H1 (cell line): ENCODE measurements at regions not wholly inside any gene's neighbourhood (a gene's known extent, or its start where the extent isn't known, plus 50 kb on each side); places are given as distances from the start of the nearest gene placed in this dataset.

ENCODE experiments used
- CTCF ChIA-PET: fragments of 300-600 bp; sonication (Branson Sonifier 250); formaldehyde crosslinking; loops from one replicate; lab custom pipeline; 2021; ENCODE audit not compliant: partially characterized antibody; lab: Charles Lee
- POLR2A ChIA-PET: fragments of 300-600 bp; sonication (Branson Sonifier 250); formaldehyde crosslinking; loops from one replicate; lab custom pipeline; 2021; ENCODE audit warnings: inconsistent platforms; ENCODE audit not compliant: partially characterized antibody; lab: Charles Lee
- DNase-seq, 2 experiments: peaks; one replicate each; pipeline versions ENCODE4 v3.0.0 to v3.0.0-alpha.2; 2010 to 2022; ENCODE audit warnings: low spot score in 2 of 2, low read depth in 1 of 2, mixed read lengths in 1 of 2
- FAIRE-seq: peaks from 2 replicates; lab custom pipeline; 2011; peaks lifted over from hg19 to GRCh38; lab: Jason Lieb, UNC
- H2AFZ ChIP-seq: 2 replicates; pipeline ENCODE4 v1.8.1; 2012; ENCODE audit warnings: low read length, inconsistent platforms
- H2AK5ac ChIP-seq: 2 replicates; pipeline ENCODE4 v1.6.1; 2013; ENCODE audit warnings: low read depth, low read length
- H2BK120ac ChIP-seq: replicated peaks from 2 replicates; pipeline ENCODE3; 2013; ENCODE audit warnings: low read depth, low read length, inconsistent platforms
- H2BK12ac ChIP-seq: 2 replicates; pipeline ENCODE4 v1.6.1; 2013; ENCODE audit warnings: low read depth, low read length
- H2BK15ac ChIP-seq: 2 replicates; pipeline ENCODE4 v1.6.1; 2013; ENCODE audit warnings: low read length
- H2BK20ac ChIP-seq: 2 replicates; pipeline ENCODE4 v1.6.1; 2013; ENCODE audit warnings: low read length
- H2BK5ac ChIP-seq: 2 replicates; pipeline ENCODE4 v1.6.1; 2013; ENCODE audit warnings: low read depth, low read length
- H3K14ac ChIP-seq: 2 replicates; pipeline ENCODE4 v1.6.1; 2013; ENCODE audit warnings: inconsistent platforms; ENCODE audit not compliant: insufficient read length
- H3K18ac ChIP-seq: 2 replicates; pipeline ENCODE4 v1.6.1; 2013; ENCODE audit warnings: low read length; ENCODE audit errors: extremely low read depth
- H3K23ac ChIP-seq: 2 replicates; pipeline ENCODE4 v1.6.1; 2013; ENCODE audit warnings: inconsistent platforms; ENCODE audit not compliant: insufficient read length
- H3K23me2 ChIP-seq: 2 replicates; pipeline ENCODE4 v1.6.1; 2013; ENCODE audit warnings: low read depth, low read length
- H3K27ac ChIP-seq: 2 replicates; pipeline ENCODE4 v1.6.1; 2011; ENCODE audit warnings: low read depth, low read length, inconsistent platforms
- H3K27me3 ChIP-seq, 4 experiments: replicated peaks in 1 of 4; 1 replicate in 1 of 4; 2 replicates in 3 of 4; pipeline versions ENCODE4 v1.6.1 to v1.8.1; 2011 to 2013; ENCODE audit warnings: low read length in 3 of 4, mild to moderate bottlenecking in 3 of 4, inconsistent platforms in 2 of 4, mixed read lengths in 2 of 4, moderate library complexity in 1 of 4; ENCODE audit not compliant: control insufficient read depth in 3 of 4, insufficient read depth in 3 of 4; ENCODE audit errors: extremely low read depth in 1 of 4
- H3K36me3 ChIP-seq, 4 experiments: 2 replicates each; pipeline versions ENCODE4 v1.6.1 to v1.8.1; 2011 to 2013; ENCODE audit warnings: mild to moderate bottlenecking in 4 of 4, low read length in 3 of 4, moderate library complexity in 2 of 4, control low read depth in 1 of 4, inconsistent platforms in 1 of 4; ENCODE audit not compliant: insufficient read depth in 4 of 4, control insufficient read depth in 2 of 4
- H3K4ac ChIP-seq: replicated peaks from 2 replicates; pipeline ENCODE3; 2013; ENCODE audit warnings: low read length, low read depth, mixed read lengths, inconsistent platforms; ENCODE audit not compliant: insufficient read length
- H3K4me1 ChIP-seq, 4 experiments: replicated peaks in 1 of 4; 1 replicate in 1 of 4; 2 replicates in 3 of 4; pipeline versions ENCODE4 v1.6.1 to v1.8.1; 2011 to 2013; ENCODE audit warnings: low read length in 3 of 4, inconsistent platforms in 2 of 4, mixed read lengths in 1 of 4; ENCODE audit not compliant: insufficient read depth in 4 of 4, control insufficient read depth in 3 of 4
- H3K4me2 ChIP-seq, 2 experiments: 2 replicates each; pipeline versions ENCODE4 v1.6.1 to v1.8.1; 2011 to 2013; ENCODE audit warnings: low read depth in 2 of 2, low read length in 2 of 2, control low read depth in 1 of 2, inconsistent platforms in 1 of 2, mild to moderate bottlenecking in 1 of 2; ENCODE audit not compliant: insufficient read depth in 1 of 2
- H3K4me3 ChIP-seq, 4 experiments: fragments of 200-600, 300-600 bp in 1 of 4; sonication (generic), shearing (Covaris generic), sonication (Bioruptor Twin) in 1 of 4; 2 replicates each; pipeline versions ENCODE4 v1.5.1 to v1.8.1; 2011 to 2016; ENCODE audit warnings: low read length in 4 of 4, low read depth in 3 of 4, control low read depth in 2 of 4, inconsistent platforms in 2 of 4, mild to moderate bottlenecking in 2 of 4, mixed read lengths in 1 of 4, moderate library complexity in 1 of 4; ENCODE audit not compliant: insufficient read depth in 2 of 4; ENCODE audit errors: extremely low read depth in 1 of 4
- H3K56ac ChIP-seq: replicated peaks from 2 replicates; pipeline ENCODE3; 2013; ENCODE audit warnings: low read depth, mild to moderate bottlenecking, mixed read lengths, low read length, inconsistent platforms; ENCODE audit not compliant: insufficient read length
- H3K79me1 ChIP-seq: 2 replicates; pipeline ENCODE4 v1.6.1; 2013; ENCODE audit warnings: low read depth, low read length, control low read depth
- H3K79me2 ChIP-seq, 2 experiments: 2 replicates each; pipeline versions ENCODE4 v1.6.1 to v1.8.1; 2012 to 2013; ENCODE audit warnings: low read length in 2 of 2, mild to moderate bottlenecking in 2 of 2, inconsistent platforms in 1 of 2; ENCODE audit not compliant: insufficient read depth in 2 of 2, control insufficient read depth in 1 of 2
- H3K9ac ChIP-seq, 4 experiments: replicated peaks in 1 of 4; 1 replicate in 1 of 4; 2 replicates in 3 of 4; pipeline versions ENCODE4 v1.6.1 to v1.8.1; 2011 to 2013; ENCODE audit warnings: low read depth in 3 of 4, low read length in 3 of 4, control low read depth in 2 of 4, mild to moderate bottlenecking in 2 of 4, moderate library complexity in 2 of 4, inconsistent platforms in 1 of 4; ENCODE audit errors: extremely low read depth in 1 of 4
- H3K9me3 ChIP-seq, 2 experiments: 2 replicates each; pipeline versions ENCODE4 v1.6.1 to v1.8.1; 2012 to 2013; ENCODE audit warnings: mild to moderate bottlenecking in 2 of 2, moderate library complexity in 2 of 2, control low read depth in 1 of 2, inconsistent platforms in 1 of 2, low read depth in 1 of 2, low read length in 1 of 2, mixed read lengths in 1 of 2; ENCODE audit not compliant: insufficient read depth in 2 of 2
- H4K20me1 ChIP-seq, 2 experiments: replicated peaks in 1 of 2; 2 replicates each; pipeline versions ENCODE3 to v1.8.1; 2011 to 2013; ENCODE audit warnings: inconsistent platforms in 2 of 2, low read length in 2 of 2, mild to moderate bottlenecking in 1 of 2; ENCODE audit not compliant: insufficient read depth in 2 of 2, control insufficient read depth in 1 of 2
- H4K5ac ChIP-seq: 2 replicates; pipeline ENCODE4 v1.6.1; 2013; ENCODE audit warnings: low read length, low read depth, mixed read lengths, inconsistent platforms; ENCODE audit not compliant: insufficient read length
- H4K8ac ChIP-seq: 2 replicates; pipeline ENCODE4 v1.8.0; 2013; ENCODE audit warnings: mild to moderate bottlenecking, moderate library complexity, low read length, inconsistent platforms; ENCODE audit not compliant: insufficient read depth; ENCODE audit errors: extremely low read depth
- H4K91ac ChIP-seq: replicated peaks from 2 replicates; pipeline ENCODE3; 2013; ENCODE audit warnings: low read length, mixed read lengths, inconsistent platforms; ENCODE audit not compliant: insufficient read length
- BRCA1 ChIP-seq: IDR thresholded peaks from 2 replicates; pipeline ENCODE4 v1.6.1; 2012; ENCODE audit warnings: low read depth, low read length, improper control_type of control experiment
- CTBP2 ChIP-seq: IDR thresholded peaks from 2 replicates; pipeline ENCODE4 v1.7.0; 2011; ENCODE audit warnings: borderline replicate concordance, mild to moderate bottlenecking, moderate library complexity, mixed read lengths, low read length; ENCODE audit not compliant: insufficient read depth, insufficient read length
- FOSL1 ChIP-seq: IDR thresholded peaks from 2 replicates; pipeline ENCODE4 v1.6.1; 2011; ENCODE audit warnings: mild to moderate bottlenecking, low read depth, low read length, moderate library complexity; ENCODE audit not compliant: insufficient read depth
- GTF2F1 ChIP-seq: IDR thresholded peaks from 2 replicates; pipeline ENCODE4 v1.6.1; 2012; ENCODE audit warnings: low read depth, low read length, improper control_type of control experiment, borderline replicate concordance
- HDAC2 ChIP-seq, 2 experiments: fragments of 300-600 bp in 1 of 2; sonication (generic) in 1 of 2; IDR thresholded peaks; 2 replicates each; pipeline ENCODE4 v1.6.1; 2011 to 2012; ENCODE audit warnings: low read depth in 2 of 2, low read length in 2 of 2, mild to moderate bottlenecking in 2 of 2, moderate library complexity in 2 of 2, borderline replicate concordance in 1 of 2, inconsistent platforms in 1 of 2
- RAD21 ChIP-seq, 2 experiments: IDR thresholded peaks in 1 of 2; conservative IDR thresholded peaks in 1 of 2; 2 replicates each; pipeline ENCODE4 v1.6.1; 2011; ENCODE audit warnings: low read depth in 2 of 2, low read length in 2 of 2, improper control_type of control experiment in 1 of 2, inconsistent platforms in 1 of 2, mild to moderate bottlenecking in 1 of 2, moderate library complexity in 1 of 2
- RNF2 ChIP-seq: fragments of 200-900, 300-1000 bp; sonication (generic); IDR thresholded peaks from 2 replicates; pipeline ENCODE4 v1.7.1; 2016; ENCODE audit warnings: borderline replicate concordance, low read depth, mild to moderate bottlenecking, antibody characterized with exemption, low read length; ENCODE audit not compliant: poor library complexity, severe bottlenecking; ENCODE audit errors: missing control alignments
- RXRA ChIP-seq: IDR thresholded peaks from 2 replicates; pipeline ENCODE4 v1.6.1; 2011; ENCODE audit warnings: low read depth, mild to moderate bottlenecking, low read length, moderate library complexity; ENCODE audit not compliant: insufficient read depth
- SAP30 ChIP-seq: fragments of 300-600 bp; sonication (generic); IDR thresholded peaks from 2 replicates; pipeline ENCODE4 v1.7.1; 2012; ENCODE audit warnings: low read length, moderate library complexity, mild to moderate bottlenecking, inconsistent platforms; ENCODE audit not compliant: insufficient read depth, insufficient replicate concordance
- USF2 ChIP-seq: IDR thresholded peaks from 2 replicates; pipeline ENCODE4 v1.6.1; 2011; ENCODE audit warnings: low read length, improper control_type of control experiment
- WGBS, 2 experiments: shearing (Covaris generic) in 1 of 2; methylation state at CpG; one replicate each; pipeline versions ENCODE4 v1.1.6 to v1.1.7; 2013 to 2015; ENCODE audit warnings: low lambda C conversion rate in 2 of 2, mixed read lengths in 2 of 2, inconsistent platforms in 1 of 2, low coverage in 1 of 2, missing lambda C conversion rate in 1 of 2; ENCODE audit not compliant: insufficient replicate concordance in 2 of 2, insufficient coverage in 1 of 2, insufficient read length in 1 of 2; ENCODE audit errors: extremely low coverage in 1 of 2, missing lambda C conversion rate in 1 of 2; 5-methylcytosine and 5-hydroxymethylcytosine counted together
- TF ChIP-seq, protein P1 (sequence below): IDR thresholded peaks from 2 replicates; pipeline ENCODE4 v1.6.1; 2012; ENCODE audit warnings: inconsistent platforms

GRCh38 chr2:42876326-42876751, 84.0 kb upstream of the HAAO start:
- H3K9me3 ChIP-seq: no peaks in the 10 kb centered on the region
- H3K23me2 ChIP-seq: peaks cover 1% of the 10 kb centered on the region; the same call in 1 of the 2 replicates
- no peaks in the 10 kb centered on the region for H3K36me3 ChIP-seq
- no peak overlapping the region for H4K5ac ChIP-seq
- ChIA-PET CTCF (interaction anchor here (1.4 to 4.4 kb wide), 3 partner anchors 18 to 99 kb away, joined by 3 to 24 read pairs (median 21); no protein-coding TSS in a partner anchor), POLR2A (interaction anchor here (1.4 kb wide), 1 partner anchor 63 kb away, joined by 3 read pairs; no protein-coding TSS in a partner anchor)
- no peaks in the 10 kb centered on the region for H3K4me1 ChIP-seq
- no peak overlapping the region for H2BK20ac ChIP-seq
- H3K23ac ChIP-seq: no peak overlapping the region
- no peak overlapping the region for H3K4ac ChIP-seq
- H2BK15ac ChIP-seq: no peak overlapping the region
- H4K20me1 ChIP-seq: no peaks in the 10 kb centered on the region
- H4K91ac ChIP-seq: no peak overlapping the region
- H3K9ac ChIP-seq: no peak overlapping the region
- no peak overlapping the region for H2AFZ ChIP-seq
- DNase-seq: no peak
- no peak overlapping the region for H3K18ac ChIP-seq
- H2AK5ac ChIP-seq: no peak overlapping the region
- no peaks in the 10 kb centered on the region for H3K79me1 ChIP-seq
- WGBS, 2 experiments: 83% methylated on average over 11 of the region's 11 CpGs; no CpG with 5 or more reads in 1 of the 2 experiments
- no peak overlapping the region for H3K27ac ChIP-seq
- H3K27me3 ChIP-seq: no peaks in the 10 kb centered on the region
- H3K14ac ChIP-seq: no peak overlapping the region
- H3K4me3 ChIP-seq: no peak overlapping the region
- no peaks in the 10 kb centered on the region for H3K79me2 ChIP-seq
- no peak overlapping the region for H3K56ac ChIP-seq
- no peak overlapping the region for H2BK5ac ChIP-seq
- no peak overlapping the region for H3K4me2 ChIP-seq
- no peak for FAIRE-seq
- no peak overlapping the region for H2BK120ac ChIP-seq
- H4K8ac ChIP-seq: no peak overlapping the region
- H2BK12ac ChIP-seq: no peak overlapping the region
- no peak for TF ChIP-seq CTBP2
- no peak for TF ChIP-seq GTF2F1
- TF ChIP-seq, protein P1, sequence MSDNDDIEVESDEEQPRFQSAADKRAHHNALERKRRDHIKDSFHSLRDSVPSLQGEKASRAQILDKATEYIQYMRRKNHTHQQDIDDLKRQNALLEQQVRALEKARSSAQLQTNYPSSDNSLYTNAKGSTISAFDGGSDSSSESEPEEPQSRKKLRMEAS: no peak
- TF ChIP-seq SAP30: no peak
- no peak for TF ChIP-seq FOSL1
- no peak for TF ChIP-seq BRCA1
- no peak for TF ChIP-seq RXRA
- TF ChIP-seq HDAC2 (IDR thresholded peaks at IDR 0.05; ENCODE audit: borderline replicate concordance in 1 of 2, low read depth in 2 of 2, low read length in 2 of 2): no peak
- no peak for TF ChIP-seq RNF2
- TF ChIP-seq USF2: no peak
- TF ChIP-seq RAD21 (IDR thresholded peaks at IDR 0.05 in 1 of 2, conservative IDR thresholded peaks at IDR 0.05 in 1 of 2; ENCODE audit: low read depth in 2 of 2, low read length in 2 of 2): no peak
